Neural progenitor cell (in vitro differentiated cells): ENCODE measurements at regions not wholly inside any gene's neighbourhood (a gene's known extent, or its start where the extent isn't known, plus 50 kb on each side); places are given as distances from the start of the nearest gene placed in this dataset.

Experiments used
- CTCF ChIP-seq: fragments of 200-600 bp; sonication (generic); IDR thresholded peaks from 2 replicates; pipeline ENCODE4 v1.5.1; 2017; ENCODE audit warnings: antibody characterized with exemption, mild to moderate bottlenecking
- EZH2phosphoT487 ChIP-seq: fragments of 200-600 bp; sonication (generic); IDR thresholded peaks from 2 replicates; pipeline ENCODE4 v1.6.1; 2017; ENCODE audit warnings: antibody characterized with exemption

GRCh38 chr3:4163011-4163410 lies 140.2 kb upstream of the SETMAR start:
- TF ChIP-seq CTCF (no peak), EZH2phosphoT487 (no peak)
